ENCODE measurements at regions not wholly inside any gene's neighbourhood (a gene's known extent, or its start where the extent isn't known, plus 50 kb on each side); places are given as distances from the start of the nearest gene placed in this dataset.

GRCh38 chr5:93800988-93801811 lies 59.8 kb upstream of the POU5F2 start:
- Histone ChIP-seq H3K4me2 (ENCODE audit: low read depth, low read length) (no peak overlapping the region), H3K27ac (ENCODE audit: insufficient read depth, low read length) (no peak overlapping the region), H3K4me3 (ENCODE audit: insufficient read depth, low read depth, low read length) (no peak overlapping the region), H3K9me3 (ENCODE audit: control insufficient read depth, insufficient read depth, low read length) (no peaks in the 10 kb centered on the region), H3K79me1 (ENCODE audit: low read depth in 1 of 2, low read length in 2 of 2) (no peaks in the 10 kb centered on the region), H2BK15ac (ENCODE audit: low read depth, low read length) (no peak overlapping the region), H2AK9ac (replicated peaks; ENCODE audit: low read depth, low read length, poor library complexity) (no peak overlapping the region), H3K23ac (ENCODE audit: low read depth, low read length) (0 out of 2 replicates have a peak overlapping the region, but pooled peaks have one; percentile 3), H2AK5ac (ENCODE audit: low read depth, low read length) (peak overlapping the region; percentile 11; the same call in 1 of the 2 replicates), H3K4me1 (ENCODE audit: control insufficient read depth, insufficient read depth, low read length) (no peaks in the 10 kb centered on the region), H4K8ac (ENCODE audit: low read depth in 2 of 2, low read length in 2 of 2) (no peak overlapping the region), H3K4ac (ENCODE audit: low read depth, low read length) (no peak overlapping the region), H3K56ac (ENCODE audit: extremely low read depth, insufficient read depth, low read length) (no peak overlapping the region), H2BK5ac (ENCODE audit: low read depth, low read length, poor library complexity, severe bottlenecking) (no peak overlapping the region), H2AFZ (replicated peaks; ENCODE audit: low read length, poor library complexity) (no peak overlapping the region), H3K9me1 (ENCODE audit: insufficient read depth, low read length) (no peaks in the 10 kb centered on the region), H4K20me1 (ENCODE audit: insufficient read depth, low read length) (no peaks in the 10 kb centered on the region), H3K36me3 (ENCODE audit: control insufficient read depth, insufficient read depth, low read length) (no peaks in the 10 kb centered on the region), H2BK20ac (ENCODE audit: low read depth, low read length) (peak overlapping the region; percentile 39; the same call in 1 of the 2 replicates), H3K27me3 (ENCODE audit: control insufficient read depth, insufficient read depth, low read length) (no peaks in the 10 kb centered on the region), H3K9ac (ENCODE audit: low read depth, low read length) (peak overlapping the region; percentile 46; the same call in 1 of the 2 replicates), H4K5ac (ENCODE audit: low read depth, low read length) (no peak overlapping the region), H2BK120ac (ENCODE audit: low read depth, low read length) (no peak overlapping the region), H3K18ac (ENCODE audit: low read depth, low read length) (no peak overlapping the region), H3K14ac (replicated peaks; ENCODE audit: low read depth, low read length) (no peak overlapping the region), H4K91ac (ENCODE audit: insufficient read depth, low read depth, low read length) (no peak overlapping the region; the same call in 1 of the 2 replicates)
- intact Hi-C loops (cut with micrococcal nuclease) (loop anchor here (2.0 to 10.0 kb wide), 6 partner anchors 114 to 1246 kb away; partner anchors contain the start of gene NR2F1), in situ Hi-C loops (cut with MboI; ENCODE audit: low sequenced_read_pairs) (no loop called here), dilution Hi-C loops (cut with HindIII; ENCODE audit: low sequenced_read_pairs, unreplicated experiment) (no loop called here)
- ATAC-seq (ENCODE audit: low read depth) (peak; percentile 73), DNase-seq (peak; percentile 64)
- ChIA-PET POLR2A (ENCODE audit: unreplicated experiment) (no interaction called here), CTCF (interaction anchor here (0.5 to 2.3 kb wide), 17 partner anchors 9 to 1116 kb away, joined by 3 to 21 read pairs (median 4); partner anchors contain the start of gene NR2F1)
- TF ChIP-seq CHD1 (IDR thresholded peaks at IDR 0.05; ENCODE audit: low read depth, low read length) (no peak), MXI1 (IDR thresholded peaks at IDR 0.05; ENCODE audit: borderline replicate concordance, low read depth, low read length) (no peak), POLR2A (IDR thresholded peaks at IDR 0.05; ENCODE audit: low read depth, low read length) (no peak), RFX5 (IDR thresholded peaks at IDR 0.05; ENCODE audit: low read depth, low read length) (no peak), RCOR1 (IDR thresholded peaks at IDR 0.05; ENCODE audit: insufficient replicate concordance, low read length) (no peak), NFE2L2 (IDR thresholded peaks at IDR 0.05; ENCODE audit: low read depth, low read length) (no peak), CEBPB (IDR thresholded peaks at IDR 0.05; ENCODE audit: low read depth, low read length) (no peak), FOS (IDR thresholded peaks at IDR 0.05; ENCODE audit: low read depth, low read length) (no peak), SMC3 (IDR thresholded peaks at IDR 0.05; ENCODE audit: low read depth, low read length) (peak; percentile 74), RAD21 (IDR thresholded peaks at IDR 0.05; ENCODE audit: low read length) (peak; percentile 85), USF2 (IDR thresholded peaks at IDR 0.05; ENCODE audit: low read depth, low read length) (no peak)
- TF ChIP-seq, protein P1, sequence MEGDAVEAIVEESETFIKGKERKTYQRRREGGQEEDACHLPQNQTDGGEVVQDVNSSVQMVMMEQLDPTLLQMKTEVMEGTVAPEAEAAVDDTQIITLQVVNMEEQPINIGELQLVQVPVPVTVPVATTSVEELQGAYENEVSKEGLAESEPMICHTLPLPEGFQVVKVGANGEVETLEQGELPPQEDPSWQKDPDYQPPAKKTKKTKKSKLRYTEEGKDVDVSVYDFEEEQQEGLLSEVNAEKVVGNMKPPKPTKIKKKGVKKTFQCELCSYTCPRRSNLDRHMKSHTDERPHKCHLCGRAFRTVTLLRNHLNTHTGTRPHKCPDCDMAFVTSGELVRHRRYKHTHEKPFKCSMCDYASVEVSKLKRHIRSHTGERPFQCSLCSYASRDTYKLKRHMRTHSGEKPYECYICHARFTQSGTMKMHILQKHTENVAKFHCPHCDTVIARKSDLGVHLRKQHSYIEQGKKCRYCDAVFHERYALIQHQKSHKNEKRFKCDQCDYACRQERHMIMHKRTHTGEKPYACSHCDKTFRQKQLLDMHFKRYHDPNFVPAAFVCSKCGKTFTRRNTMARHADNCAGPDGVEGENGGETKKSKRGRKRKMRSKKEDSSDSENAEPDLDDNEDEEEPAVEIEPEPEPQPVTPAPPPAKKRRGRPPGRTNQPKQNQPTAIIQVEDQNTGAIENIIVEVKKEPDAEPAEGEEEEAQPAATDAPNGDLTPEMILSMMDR (conservative IDR thresholded peaks at IDR 0.05; ENCODE audit: low read depth, low read length): peak; percentile 75
- TF ChIP-seq, protein P2, sequence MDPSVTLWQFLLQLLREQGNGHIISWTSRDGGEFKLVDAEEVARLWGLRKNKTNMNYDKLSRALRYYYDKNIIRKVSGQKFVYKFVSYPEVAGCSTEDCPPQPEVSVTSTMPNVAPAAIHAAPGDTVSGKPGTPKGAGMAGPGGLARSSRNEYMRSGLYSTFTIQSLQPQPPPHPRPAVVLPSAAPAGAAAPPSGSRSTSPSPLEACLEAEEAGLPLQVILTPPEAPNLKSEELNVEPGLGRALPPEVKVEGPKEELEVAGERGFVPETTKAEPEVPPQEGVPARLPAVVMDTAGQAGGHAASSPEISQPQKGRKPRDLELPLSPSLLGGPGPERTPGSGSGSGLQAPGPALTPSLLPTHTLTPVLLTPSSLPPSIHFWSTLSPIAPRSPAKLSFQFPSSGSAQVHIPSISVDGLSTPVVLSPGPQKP (IDR thresholded peaks at IDR 0.05; ENCODE audit: borderline replicate concordance, low read depth, low read length): no peak
- no CpG with 5 or more reads among the region's 2 CpGs for WGBS, 2 experiments (ENCODE audit: extremely low coverage in 2 of 2, insufficient read length in 1 of 2)
- BruUV-seq (replicated peaks): no TSS peak
